GM10266 (cell line): ENCODE measurements at regions not wholly inside any gene's neighbourhood (a gene's known extent, or its start where the extent isn't known, plus 50 kb on each side); places are given as distances from the start of the nearest gene placed in this dataset.

ENCODE experiments used
- DNase-seq: peaks from one replicate; pipeline ENCODE4 v3.0.0; 2012; ENCODE audit errors: extremely low spot score
- CTCF ChIP-seq: IDR thresholded peaks from 2 replicates; pipeline ENCODE4 v1.5.1; 2012; ENCODE audit warnings: mild to moderate bottlenecking, low read depth; ENCODE audit not compliant: control insufficient read depth, insufficient read depth; ENCODE audit errors: missing control alignments

GRCh38 chr2:216298719-216299495 is 73.4 kb downstream of the MARCHF4 start:
- DNase-seq: no peak

GRCh38 chr2:216296856-216297255 is 75.4 kb downstream of the MARCHF4 start:
- no peak for TF ChIP-seq CTCF
- DNase-seq: no peak

More at GRCh38 chr2:216298719-216299495, 73.4 kb downstream of the MARCHF4 start:
- no peak for TF ChIP-seq CTCF

- no peak for DNase-seq
- no peak for TF ChIP-seq CTCF
Observed at GRCh38 chr2:216294305-216294704, 78.0 kb downstream of the MARCHF4 start.

- no peak for DNase-seq
- TF ChIP-seq CTCF: no peak
Observed at GRCh38 chr2:216293883-216294282, 78.4 kb downstream of the MARCHF4 start.

- no peak for TF ChIP-seq CTCF
- no peak for DNase-seq
Observed at GRCh38 chr2:216292886-216293301, 79.4 kb downstream of the MARCHF4 start.

DNA sequence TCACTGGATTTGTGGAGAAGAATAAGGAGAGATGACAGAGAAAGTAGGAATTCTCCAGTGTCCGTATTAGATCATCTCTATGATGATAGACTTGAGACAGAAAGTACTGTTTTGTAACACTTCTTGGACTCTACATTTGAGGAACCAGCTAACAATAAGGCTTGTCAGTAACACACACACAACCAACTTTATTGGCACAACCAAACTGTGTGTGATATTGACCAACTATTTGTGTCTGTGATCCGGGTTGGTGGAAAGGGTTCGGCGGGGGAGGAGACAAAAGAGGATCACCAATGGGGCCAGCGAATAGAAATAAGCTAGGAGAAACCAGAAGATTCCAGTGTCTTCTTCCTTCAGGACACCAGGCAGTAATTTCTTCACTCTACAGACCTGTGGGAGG is 79.8 kb downstream of the MARCHF4 start:
- no peak for TF ChIP-seq CTCF
- DNase-seq: no peak

- no peak for TF ChIP-seq CTCF
- no peak for DNase-seq
Observed at GRCh38 chr2:216289470-216289869, 82.8 kb downstream of the MARCHF4 start.
